GM13977 (cell line): ENCODE measurements at regions not wholly inside any gene's neighbourhood (a gene's known extent, or its start where the extent isn't known, plus 50 kb on each side); places are given as distances from the start of the nearest gene placed in this dataset.
A peak's percentile ranks its signal among the peaks of the same experiment; 100 is the strongest.

Source experiments
- DNase-seq: peaks from one replicate; pipeline ENCODE4 v3.0.0; 2012; ENCODE audit warnings: low spot score
- in situ Hi-C: fragments of 300-500 bp; cut with MboI; formaldehyde crosslinking; loops from one replicate; pipeline ENCODE4 v1.12.0; 2022; ENCODE audit warnings: low sequenced_read_pairs, low pct_unique_long_range_greater_than_20kb, mixed read lengths, inconsistent platforms; ENCODE audit not compliant: unreplicated experiment
- TF ChIP-seq, protein P1 (sequence below): IDR thresholded peaks from 2 replicates; pipeline ENCODE4 v1.5.1; 2012; ENCODE audit warnings: mild to moderate bottlenecking, control low read depth; ENCODE audit not compliant: insufficient read depth; ENCODE audit errors: extremely low read depth, missing control alignments

DNA sequence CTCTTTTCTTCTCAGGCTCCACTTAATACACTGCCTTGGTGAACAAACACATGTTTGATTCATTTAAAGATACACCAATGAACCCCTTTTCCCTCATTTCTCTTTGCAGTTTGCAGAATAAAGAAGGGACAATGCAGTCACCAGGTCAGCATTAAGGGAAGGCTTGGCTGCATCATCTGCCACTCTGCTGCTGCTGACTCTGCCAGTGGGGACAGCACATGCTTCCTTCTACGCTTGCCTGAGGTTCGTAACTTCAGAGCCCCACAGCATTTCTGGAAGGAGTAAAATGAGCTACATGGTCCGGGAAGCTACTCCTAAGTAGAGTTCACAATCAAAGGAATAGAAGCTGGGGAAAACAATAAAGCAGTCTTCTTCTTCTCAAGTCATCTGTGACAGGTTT is 178.9 kb upstream of the GATB start:
- TF ChIP-seq, protein P1, sequence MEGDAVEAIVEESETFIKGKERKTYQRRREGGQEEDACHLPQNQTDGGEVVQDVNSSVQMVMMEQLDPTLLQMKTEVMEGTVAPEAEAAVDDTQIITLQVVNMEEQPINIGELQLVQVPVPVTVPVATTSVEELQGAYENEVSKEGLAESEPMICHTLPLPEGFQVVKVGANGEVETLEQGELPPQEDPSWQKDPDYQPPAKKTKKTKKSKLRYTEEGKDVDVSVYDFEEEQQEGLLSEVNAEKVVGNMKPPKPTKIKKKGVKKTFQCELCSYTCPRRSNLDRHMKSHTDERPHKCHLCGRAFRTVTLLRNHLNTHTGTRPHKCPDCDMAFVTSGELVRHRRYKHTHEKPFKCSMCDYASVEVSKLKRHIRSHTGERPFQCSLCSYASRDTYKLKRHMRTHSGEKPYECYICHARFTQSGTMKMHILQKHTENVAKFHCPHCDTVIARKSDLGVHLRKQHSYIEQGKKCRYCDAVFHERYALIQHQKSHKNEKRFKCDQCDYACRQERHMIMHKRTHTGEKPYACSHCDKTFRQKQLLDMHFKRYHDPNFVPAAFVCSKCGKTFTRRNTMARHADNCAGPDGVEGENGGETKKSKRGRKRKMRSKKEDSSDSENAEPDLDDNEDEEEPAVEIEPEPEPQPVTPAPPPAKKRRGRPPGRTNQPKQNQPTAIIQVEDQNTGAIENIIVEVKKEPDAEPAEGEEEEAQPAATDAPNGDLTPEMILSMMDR = no peak
- DNase-seq = no peak
- in situ Hi-C loops = no loop called here

DNA sequence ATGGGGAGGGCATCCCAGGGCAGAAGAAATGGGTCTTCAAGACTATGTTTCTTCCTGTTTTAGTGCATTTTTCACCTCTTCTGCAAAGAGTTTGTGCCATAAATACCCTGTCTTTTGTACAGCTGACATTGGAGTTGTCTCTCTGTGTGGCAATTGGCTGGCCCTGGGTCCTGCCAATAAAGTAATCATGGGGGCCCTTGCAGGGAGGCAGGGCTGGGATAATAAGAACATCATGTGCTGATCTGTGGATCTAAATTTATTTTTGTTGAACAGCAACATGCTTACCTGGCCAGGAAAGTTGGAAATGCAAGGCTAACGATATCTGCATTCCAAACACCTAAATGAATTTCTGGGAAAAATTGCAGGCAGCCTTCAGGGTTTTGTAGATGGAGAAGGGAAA is 174.6 kb upstream of the GATB start:
- in situ Hi-C loops = no loop called here

DNA sequence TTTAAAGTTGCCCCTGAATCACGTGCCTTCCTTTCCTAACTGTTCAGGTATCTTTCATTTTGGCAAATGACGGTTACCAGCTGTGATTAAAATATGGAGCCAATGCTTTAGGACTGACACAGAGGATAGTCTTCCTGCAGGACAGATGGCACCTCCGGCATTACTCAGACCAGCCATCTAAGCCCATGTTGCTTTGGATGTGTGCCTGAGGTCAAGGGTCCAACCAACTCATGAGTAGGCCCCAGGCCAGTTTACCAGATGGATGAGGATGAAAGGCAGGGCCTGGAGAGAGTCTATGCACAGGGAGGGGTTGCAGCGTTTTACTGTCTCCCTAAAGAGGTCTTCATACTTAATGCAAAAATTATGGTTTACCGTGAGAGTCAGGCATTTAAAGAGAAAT is 174.0 kb upstream of the GATB start:
- TF ChIP-seq, protein P1 = no peak
- in situ Hi-C loops = no loop called here
- DNase-seq = no peak

More for the DNA sequence above, 174.6 kb upstream of the GATB start:
- TF ChIP-seq, protein P1 = no peak
- no peak for DNase-seq

DNA sequence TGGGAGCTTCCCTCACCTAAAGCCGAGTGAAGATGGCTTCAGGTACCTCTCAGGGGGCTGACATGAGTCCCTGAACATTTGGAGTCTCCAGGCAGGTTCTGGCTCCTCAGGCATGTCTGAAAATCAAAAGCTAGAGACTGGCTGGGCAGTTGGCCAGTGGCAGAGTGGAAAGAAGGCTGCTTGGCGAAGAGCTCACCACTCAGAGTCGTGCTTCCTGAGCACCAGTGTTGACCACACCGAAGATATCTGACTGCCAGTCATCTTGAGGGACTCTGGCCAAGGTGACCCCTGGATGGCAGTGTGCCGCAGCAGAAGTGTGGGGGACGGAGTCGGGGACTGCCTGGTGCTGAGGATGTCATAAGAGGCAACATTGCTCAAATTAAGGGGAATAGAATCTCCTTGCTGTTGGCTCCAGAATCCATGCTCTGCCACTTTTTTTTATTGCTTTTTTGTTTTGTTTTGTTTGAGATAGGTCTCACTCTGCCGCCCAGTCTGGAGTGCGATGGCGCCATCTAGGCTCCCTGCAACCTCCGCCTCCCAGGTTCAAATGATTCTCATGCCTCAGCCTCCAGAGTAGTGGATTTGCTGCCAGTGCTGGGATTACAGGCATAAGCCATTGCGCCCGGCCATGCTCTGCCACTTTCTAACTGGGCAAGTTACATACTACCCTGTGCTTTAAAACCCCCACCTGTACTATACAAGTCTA is 172.5 kb upstream of the GATB start:
- in situ Hi-C loops = no loop called here
- TF ChIP-seq, protein P1 = peak; percentile 8
- no peak for DNase-seq

DNA sequence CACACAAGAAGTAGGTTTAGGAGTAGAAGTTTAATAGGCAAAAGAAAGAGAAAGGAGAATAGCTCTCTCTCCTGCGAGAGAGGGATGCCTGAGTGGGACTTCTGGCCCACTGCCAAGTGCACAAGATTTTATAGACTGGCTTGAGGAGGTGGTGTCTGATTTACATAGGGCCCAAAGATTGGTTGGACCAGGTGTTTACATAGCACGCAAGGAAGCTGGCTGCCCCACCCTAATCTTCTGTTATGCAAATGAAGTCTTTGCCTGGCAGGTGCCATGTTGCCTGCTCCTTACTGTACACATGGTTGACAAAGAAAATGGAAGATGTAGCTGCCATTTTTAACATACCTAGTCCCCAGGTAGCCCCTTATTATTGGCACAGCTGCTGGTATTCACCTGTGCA is 170.8 kb upstream of the GATB start:
- no peak for DNase-seq
- in situ Hi-C loops = no loop called here
- TF ChIP-seq, protein P1 = no peak

DNA sequence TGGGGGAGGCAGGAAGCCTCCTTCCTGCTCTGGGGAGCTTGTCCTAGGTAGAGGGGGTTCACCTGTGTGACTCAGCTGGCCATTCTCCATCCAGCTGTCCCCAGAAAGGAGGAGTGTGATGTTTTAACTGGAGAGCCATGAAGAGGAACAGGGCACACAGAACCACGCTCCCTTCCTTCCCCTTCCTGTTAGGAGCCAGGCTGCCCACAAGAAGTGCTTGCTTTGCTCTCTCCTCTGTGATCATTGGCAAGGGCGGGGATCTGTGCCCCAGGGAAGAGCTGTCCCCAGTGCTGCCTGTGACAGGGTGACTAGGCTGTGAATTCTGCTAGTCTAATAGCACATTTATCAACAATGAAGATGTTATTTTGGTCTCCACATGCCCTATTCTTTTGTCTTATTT is 169.6 kb upstream of the GATB start:
- TF ChIP-seq, protein P1 = no peak
- no peak for DNase-seq
- in situ Hi-C loops = no loop called here

DNA sequence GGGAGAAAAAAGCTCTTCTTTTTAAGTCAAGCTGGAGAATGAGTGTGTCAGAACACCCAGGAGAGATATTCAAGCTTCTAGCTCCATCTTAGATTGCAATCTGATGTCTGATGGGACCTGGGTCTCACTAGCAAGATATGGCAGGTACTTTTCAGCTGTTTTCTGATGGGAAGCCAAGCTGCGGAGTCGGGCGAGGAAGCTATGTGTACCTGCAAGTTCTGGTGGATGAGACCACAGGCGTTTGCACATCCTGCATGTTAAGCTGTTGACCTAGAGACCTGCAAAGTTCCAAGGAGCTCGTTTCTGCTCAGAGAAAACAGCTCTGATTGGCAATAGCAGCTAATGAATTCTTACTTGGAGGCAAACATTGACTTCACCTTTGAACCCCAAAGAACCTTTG is 167.3 kb upstream of the GATB start:
- no peak for DNase-seq
- in situ Hi-C loops = no loop called here
- TF ChIP-seq, protein P1 = no peak
